Spinal cord (tissue), 9 donors: ENCODE measurements at regions not wholly inside any gene's neighbourhood (a gene's known extent, or its start where the extent isn't known, plus 50 kb on each side); places are given as distances from the start of the nearest gene placed in this dataset.

Experiments
- DNase-seq, 6 donors: peaks; one replicate each; pipeline versions ENCODE4 v3.0.0 to v3.0.0-alpha.2; 2013 to 2015; ENCODE audit warnings: low spot score in 6 of 6, low read depth in 4 of 6
- H3K27ac ChIP-seq: one replicate; pipeline ENCODE4 v1.5.1; 2013; ENCODE audit warnings: low read depth, low read length, control low read depth
- H3K27me3 ChIP-seq: one replicate; pipeline ENCODE4 v1.6.1; 2013; ENCODE audit warnings: low read length; ENCODE audit not compliant: control insufficient read depth, insufficient read depth
- H3K36me3 ChIP-seq: one replicate; pipeline ENCODE4 v1.6.1; 2013; ENCODE audit warnings: low read length; ENCODE audit not compliant: control insufficient read depth, insufficient read depth
- H3K4me1 ChIP-seq: one replicate; pipeline ENCODE4 v1.6.1; 2013; ENCODE audit warnings: low read length; ENCODE audit not compliant: control insufficient read depth, insufficient read depth
- H3K4me3 ChIP-seq: one replicate; pipeline ENCODE4 v1.5.1; 2013; ENCODE audit warnings: low read depth, low read length, control low read depth
- H3K9me3 ChIP-seq: one replicate; pipeline ENCODE4 v1.6.1; 2013; ENCODE audit warnings: low read length; ENCODE audit not compliant: control insufficient read depth, insufficient read depth
- WGBS: methylation state at CpG from one replicate; pipeline ENCODE4 v1.1.5; 2013; ENCODE audit warnings: missing lambda C conversion rate; ENCODE audit not compliant: insufficient coverage; 5-methylcytosine and 5-hydroxymethylcytosine counted together
- donor health status: healthy.

GRCh38 chr12:114757684-114758325 lies 73.8 kb upstream of the TBX3 start:
- no peaks in the 10 kb centered on the region for H3K9me3 ChIP-seq
- H3K27ac ChIP-seq, result no peak overlapping the region
- H3K27me3 ChIP-seq, result no peaks in the 10 kb centered on the region
- no peaks in the 10 kb centered on the region for H3K4me1 ChIP-seq
- DNase-seq, result no peak
- no peak overlapping the region for H3K4me3 ChIP-seq
- no peaks in the 10 kb centered on the region for H3K36me3 ChIP-seq
- 28% methylated on average over 2 of the region's 4 CpGs for WGBS

- Histone ChIP-seq H3K27me3 (no peaks in the 10 kb centered on the region), H3K27ac (no peak overlapping the region), H3K4me3 (no peak overlapping the region), H3K9me3 (no peaks in the 10 kb centered on the region), H3K36me3 (no peaks in the 10 kb centered on the region), H3K4me1 (peaks cover 5% of the 10 kb centered on the region)
- 72% methylated on average over 4 of the region's 8 CpGs for WGBS
- no peak for DNase-seq
Measured at GRCh38 chr12:114752217-114752616, 68.2 kb upstream of the TBX3 start.

- no peak overlapping the region for H3K27ac ChIP-seq
- no peaks in the 10 kb centered on the region for H3K27me3 ChIP-seq
- peaks cover 7% of the 10 kb centered on the region for H3K4me1 ChIP-seq
- H3K4me3 ChIP-seq, result no peak overlapping the region
- no CpG with 5 or more reads among the region's 2 CpGs for WGBS
- no peaks in the 10 kb centered on the region for H3K36me3 ChIP-seq
- H3K9me3 ChIP-seq, result no peaks in the 10 kb centered on the region
- no peak for DNase-seq
Measured at GRCh38 chr12:114751712-114752111, 67.7 kb upstream of the TBX3 start.

DNA sequence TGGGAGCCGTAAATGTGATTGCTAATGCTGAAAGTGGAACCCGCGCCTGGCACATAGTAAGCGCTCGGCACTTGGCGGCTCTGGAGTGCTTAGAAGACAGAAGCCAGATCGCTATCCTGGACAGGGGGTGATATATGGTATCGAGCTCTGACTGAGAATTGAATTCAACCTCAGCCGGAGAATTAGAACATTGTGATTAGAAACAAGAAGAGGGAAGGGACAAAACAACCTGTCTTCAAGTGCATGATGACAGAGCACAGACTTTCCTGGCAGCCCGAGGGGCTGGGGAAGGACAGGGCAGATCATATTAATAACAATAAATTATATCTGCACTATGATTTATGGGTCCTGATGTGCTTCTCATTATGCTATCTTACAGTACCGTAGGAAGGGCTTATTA lies 66.9 kb upstream of the TBX3 start:
- no peak for DNase-seq
- Histone ChIP-seq H3K36me3 (no peaks in the 10 kb centered on the region), H3K27ac (no peak overlapping the region), H3K4me3 (no peak overlapping the region), H3K9me3 (no peaks in the 10 kb centered on the region), H3K4me1 (peaks cover 7% of the 10 kb centered on the region), H3K27me3 (no peaks in the 10 kb centered on the region)
- WGBS, result 83% methylated on average over 1 of the region's 11 CpGs

- Histone ChIP-seq H3K4me3 (no peak overlapping the region), H3K27ac (no peak overlapping the region), H3K4me1 (peaks cover 11% of the 10 kb centered on the region), H3K36me3 (no peaks in the 10 kb centered on the region), H3K9me3 (no peaks in the 10 kb centered on the region), H3K27me3 (no peaks in the 10 kb centered on the region)
- DNase-seq, result no peak
- 54% methylated on average over 2 of the region's 3 CpGs for WGBS
Measured at GRCh38 chr12:114749065-114749464, 65.1 kb upstream of the TBX3 start.

DNA sequence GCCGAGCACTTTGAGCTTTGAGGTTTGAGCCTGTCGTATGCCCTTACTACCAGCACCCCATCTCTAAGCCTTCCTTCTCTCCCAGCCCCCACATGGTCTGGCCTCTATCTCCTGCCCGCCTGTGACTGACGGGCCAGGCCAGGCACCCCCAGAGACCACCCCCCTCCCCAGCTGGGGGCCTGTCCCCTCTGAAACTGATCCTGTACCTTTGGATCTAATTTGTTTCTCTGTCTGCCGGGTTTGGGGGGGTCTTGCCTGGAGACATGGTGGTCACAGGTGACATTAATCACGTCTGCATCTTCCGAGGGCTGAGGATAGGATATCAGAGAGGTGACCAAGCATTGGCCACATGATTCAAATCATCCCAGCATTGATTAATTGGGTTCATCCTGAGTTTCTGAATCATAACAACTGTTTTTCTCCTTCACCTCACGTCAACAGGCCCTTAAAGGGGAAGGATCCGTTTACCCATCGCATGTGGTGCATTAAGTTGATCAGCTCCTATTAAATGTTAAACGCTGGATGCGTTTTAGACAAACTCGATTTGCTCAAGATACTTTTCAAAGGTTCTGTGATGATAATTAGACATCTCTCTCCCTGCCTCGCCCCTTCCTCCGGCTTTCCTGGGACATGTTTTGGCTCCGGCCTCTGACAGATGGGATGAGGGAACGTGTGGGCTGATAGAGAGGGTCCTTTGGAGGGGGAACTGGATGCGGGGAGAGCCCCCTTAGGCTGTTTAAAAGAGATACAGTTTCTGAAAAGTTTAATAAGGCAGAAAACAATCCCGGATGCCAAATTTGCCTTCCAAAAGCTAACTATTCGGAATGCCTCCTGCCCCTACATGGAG lies 63.3 kb upstream of the TBX3 start:
- Histone ChIP-seq H3K9me3 (no peaks in the 10 kb centered on the region), H3K36me3 (no peaks in the 10 kb centered on the region), H3K4me3 (no peak overlapping the region), H3K27ac (no peak overlapping the region), H3K27me3 (no peaks in the 10 kb centered on the region), H3K4me1 (peaks cover 11% of the 10 kb centered on the region)
- 61% methylated on average over 14 of the region's 20 CpGs for WGBS
- no peak for DNase-seq

GRCh38 chr12:114746297-114747011 lies 62.5 kb upstream of the TBX3 start:
- Histone ChIP-seq H3K4me3 (no peak overlapping the region), H3K36me3 (no peaks in the 10 kb centered on the region), H3K27me3 (no peaks in the 10 kb centered on the region), H3K27ac (no peak overlapping the region), H3K4me1 (peaks cover 7% of the 10 kb centered on the region), H3K9me3 (no peaks in the 10 kb centered on the region)
- WGBS, result 88% methylated on average over 3 of the region's 6 CpGs
- DNase-seq, result no peak

DNA sequence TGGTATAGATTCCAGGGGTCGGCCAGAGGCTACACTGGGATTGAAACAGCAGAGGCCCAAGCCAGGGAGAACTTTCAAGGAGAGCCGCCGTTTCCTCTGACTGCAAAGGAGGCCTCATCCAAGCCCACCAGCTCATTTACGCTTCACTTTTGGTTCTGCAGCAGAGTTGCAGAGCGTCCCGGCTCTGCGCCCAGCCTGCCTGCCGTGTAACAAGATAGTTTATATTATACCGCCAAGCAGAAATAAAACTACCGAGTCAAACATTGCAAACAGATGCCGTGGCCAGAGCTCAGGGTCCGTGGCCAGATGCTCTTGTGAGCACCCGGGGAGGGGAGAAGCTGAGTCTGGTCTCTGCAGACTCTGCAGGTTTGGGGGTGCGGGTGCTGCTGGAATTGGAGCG lies 60.7 kb upstream of the TBX3 start:
- no peaks in the 10 kb centered on the region for H3K9me3 ChIP-seq
- H3K27ac ChIP-seq, result no peak overlapping the region
- 81% methylated on average over 13 of the region's 15 CpGs for WGBS
- H3K36me3 ChIP-seq, result no peaks in the 10 kb centered on the region
- H3K4me3 ChIP-seq, result no peak overlapping the region
- H3K27me3 ChIP-seq, result no peaks in the 10 kb centered on the region
- no peak for DNase-seq
- peaks cover 6% of the 10 kb centered on the region for H3K4me1 ChIP-seq

- no peaks in the 10 kb centered on the region for H3K36me3 ChIP-seq
- no peaks in the 10 kb centered on the region for H3K9me3 ChIP-seq
- DNase-seq, result no peak
- H3K4me1 ChIP-seq, result peaks cover 6% of the 10 kb centered on the region
- H3K4me3 ChIP-seq, result no peak overlapping the region
- H3K27me3 ChIP-seq, result no peaks in the 10 kb centered on the region
- WGBS, result 93% methylated on average over 5 of the region's 6 CpGs
- no peak overlapping the region for H3K27ac ChIP-seq
Measured at GRCh38 chr12:114744285-114744684, 60.3 kb upstream of the TBX3 start.
